ENCODE measurements at regions not wholly inside any gene's neighbourhood (a gene's known extent, or its start where the extent isn't known, plus 50 kb on each side); places are given as distances from the start of the nearest gene placed in this dataset.

- no peaks in the 10 kb centered on the region for H3K36me3 ChIP-seq (replicated peaks in 1 of 2; ENCODE audit: control insufficient read depth in 1 of 2, insufficient read depth in 2 of 2, low read length in 2 of 2)
- H3K79me2 ChIP-seq (ENCODE audit: insufficient read depth, low read length): no peaks in the 10 kb centered on the region
- H3K4me2 ChIP-seq (ENCODE audit: low read depth, low read length): no peak overlapping the region
- no peak overlapping the region for H3K9ac ChIP-seq (ENCODE audit: insufficient read depth, low read depth, low read length)
- H3K27ac ChIP-seq (ENCODE audit: extremely low read length, insufficient read depth, low read length): no peak overlapping the region
- H2AFZ ChIP-seq (ENCODE audit: low read length): no peak overlapping the region
- in situ Hi-C loops (cut with HindIII; ENCODE audit: extremely low pct_ligation_motif_present, low pct_unique_long_range_greater_than_20kb) (no loop called here), intact Hi-C loops (cut with micrococcal nuclease; ENCODE audit: unreplicated experiment) (no loop called here)
- BruUV-seq (replicated peaks): no TSS peak
- POLR2A ChIA-PET: no interaction called here
- H3K9me3 ChIP-seq (ENCODE audit: low read length): no peaks in the 10 kb centered on the region
- CTCF ChIA-PET (ENCODE audit: low intra/inter-chr PET ratio, low total read pairs): no interaction called here
- 31% methylated on average over 1 of the region's 1 CpG for WGBS (ENCODE audit: low lambda C conversion rate)
- no peak for ATAC-seq
- FAIRE-seq: no peak
- peaks cover 1 to 32% of the 10 kb centered on the region in 2 experiments; a peak in 2 of 5 replicates for H3K27me3 ChIP-seq (ENCODE audit: control insufficient read depth in 1 of 2, insufficient read depth in 2 of 2, low read length in 2 of 2)
- no peak for DNase-seq (ENCODE audit: low spot score)
- H4K20me1 ChIP-seq (ENCODE audit: insufficient read depth, low read length): no peaks in the 10 kb centered on the region
- no peaks in the 10 kb centered on the region for H3K4me1 ChIP-seq (ENCODE audit: insufficient read depth, low read length)
- no peak overlapping the region for H3K4me3 ChIP-seq (replicated peaks in 1 of 3; ENCODE audit: insufficient read depth in 1 of 3, low read depth in 2 of 3, low read length in 3 of 3)
- no peak for TF ChIP-seq ZSCAN5A (CRISPR knock-in tag; IDR thresholded peaks at IDR 0.05; ENCODE audit: borderline replicate concordance)
- no peak for TF ChIP-seq FOXM1 (CRISPR knock-in tag; IDR thresholded peaks at IDR 0.05)
- no peak for TF ChIP-seq PRPF4 (IDR thresholded peaks at IDR 0.05; ENCODE audit: low read depth, low read length, poor library complexity, severe bottlenecking)
- TF ChIP-seq ZNF501 (CRISPR knock-in tag; IDR thresholded peaks at IDR 0.05): no peak
- TF ChIP-seq ZNF550 (CRISPR knock-in tag; IDR thresholded peaks at IDR 0.05; ENCODE audit: borderline replicate concordance): no peak
- no peak for TF ChIP-seq PRDM4 (CRISPR knock-in tag; IDR thresholded peaks at IDR 0.05; ENCODE audit: borderline replicate concordance)
- no peak for TF ChIP-seq CERS6 (CRISPR knock-in tag; IDR thresholded peaks at IDR 0.05)
- no peak for TF ChIP-seq MLX (CRISPR knock-in tag; IDR thresholded peaks at IDR 0.05)
- no peak for TF ChIP-seq ATF7 (IDR thresholded peaks at IDR 0.05)
- TF ChIP-seq ATF7 (CRISPR knock-in tag; IDR thresholded peaks at IDR 0.05): no peak
- no peak for TF ChIP-seq ZNF414 (CRISPR knock-in tag; IDR thresholded peaks at IDR 0.05)
- TF ChIP-seq CREM (IDR thresholded peaks at IDR 0.05): no peak
- no peak for TF ChIP-seq CREM (CRISPR knock-in tag; IDR thresholded peaks at IDR 0.05)
- TF ChIP-seq KAT8 (CRISPR knock-in tag; IDR thresholded peaks at IDR 0.05): no peak
- no peak for TF ChIP-seq GMEB2 (CRISPR knock-in tag; IDR thresholded peaks at IDR 0.05; ENCODE audit: low read depth)
- TF ChIP-seq SAFB2 (CRISPR knock-in tag; IDR thresholded peaks at IDR 0.05; ENCODE audit: borderline replicate concordance, low read depth): no peak
- no peak for TF ChIP-seq EEA1 (CRISPR knock-in tag; IDR thresholded peaks at IDR 0.05; ENCODE audit: borderline replicate concordance)
- TF ChIP-seq MAX (IDR thresholded peaks at IDR 0.05): no peak
- TF ChIP-seq ZNF713 (CRISPR knock-in tag; IDR thresholded peaks at IDR 0.05): no peak
These were observed 205.5 kb downstream of the SLC4A3 start for GRCh38 chr2:219832904-219833303.
